ENCODE measurements at regions not wholly inside any gene's neighbourhood (a gene's known extent, or its start where the extent isn't known, plus 50 kb on each side); places are given as distances from the start of the nearest gene placed in this dataset.

DNA sequence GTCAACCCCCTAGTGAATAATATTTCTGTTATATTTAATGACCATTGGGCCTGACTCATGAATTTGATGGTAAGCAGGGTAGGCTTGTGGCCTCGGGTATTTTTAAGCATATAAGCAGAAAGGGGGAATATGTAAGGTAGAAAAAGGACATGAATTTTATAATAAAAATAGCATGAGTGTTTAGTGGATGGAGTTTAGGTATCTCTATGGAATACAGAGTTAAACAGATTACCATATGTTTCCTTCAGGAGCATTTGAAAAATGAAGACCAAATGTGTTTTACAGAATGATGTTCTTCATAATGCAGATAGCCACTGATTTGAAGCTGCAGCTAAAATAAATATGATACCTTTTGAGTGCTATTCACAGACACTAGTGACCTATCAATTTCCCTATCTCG is 191.7 kb upstream of the TSHZ2 start:
- no peak for DNase-seq (ENCODE audit: low read depth in 2 of 2)

DNA sequence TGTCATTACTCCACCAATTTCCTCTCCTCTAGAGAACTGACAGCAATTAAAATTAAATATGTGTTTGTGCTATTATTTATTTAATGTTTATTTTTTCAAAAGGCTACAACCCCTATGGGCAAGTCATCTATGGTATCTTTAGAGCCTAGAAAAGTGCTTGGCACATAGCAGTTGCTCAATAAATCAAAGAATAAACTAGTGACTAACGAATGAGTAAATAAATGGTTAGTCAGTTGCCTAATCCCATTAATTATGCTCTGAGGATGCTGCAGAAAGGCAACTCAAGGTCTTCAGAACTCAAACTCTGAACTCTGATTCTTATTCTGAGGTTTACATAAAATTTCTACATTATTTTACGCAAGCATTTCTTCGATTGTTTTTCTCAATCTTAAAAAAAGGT is 193.0 kb upstream of the TSHZ2 start:
- TF ChIP-seq, protein P1, sequence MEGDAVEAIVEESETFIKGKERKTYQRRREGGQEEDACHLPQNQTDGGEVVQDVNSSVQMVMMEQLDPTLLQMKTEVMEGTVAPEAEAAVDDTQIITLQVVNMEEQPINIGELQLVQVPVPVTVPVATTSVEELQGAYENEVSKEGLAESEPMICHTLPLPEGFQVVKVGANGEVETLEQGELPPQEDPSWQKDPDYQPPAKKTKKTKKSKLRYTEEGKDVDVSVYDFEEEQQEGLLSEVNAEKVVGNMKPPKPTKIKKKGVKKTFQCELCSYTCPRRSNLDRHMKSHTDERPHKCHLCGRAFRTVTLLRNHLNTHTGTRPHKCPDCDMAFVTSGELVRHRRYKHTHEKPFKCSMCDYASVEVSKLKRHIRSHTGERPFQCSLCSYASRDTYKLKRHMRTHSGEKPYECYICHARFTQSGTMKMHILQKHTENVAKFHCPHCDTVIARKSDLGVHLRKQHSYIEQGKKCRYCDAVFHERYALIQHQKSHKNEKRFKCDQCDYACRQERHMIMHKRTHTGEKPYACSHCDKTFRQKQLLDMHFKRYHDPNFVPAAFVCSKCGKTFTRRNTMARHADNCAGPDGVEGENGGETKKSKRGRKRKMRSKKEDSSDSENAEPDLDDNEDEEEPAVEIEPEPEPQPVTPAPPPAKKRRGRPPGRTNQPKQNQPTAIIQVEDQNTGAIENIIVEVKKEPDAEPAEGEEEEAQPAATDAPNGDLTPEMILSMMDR (IDR thresholded peaks at IDR 0.05; ENCODE audit: low read depth, low read length) = no peak
- DNase-seq (ENCODE audit: low read depth in 2 of 2) = no peak
- H3K4me3 ChIP-seq (replicated peaks in 1 of 2; ENCODE audit: low read depth in 2 of 2, low read length in 2 of 2) = no peak overlapping the region

More for the DNA sequence above, 191.7 kb upstream of the TSHZ2 start:
- no peak overlapping the region for H3K4me3 ChIP-seq (replicated peaks in 1 of 2; ENCODE audit: low read depth in 2 of 2, low read length in 2 of 2)
- TF ChIP-seq, protein P1 (IDR thresholded peaks at IDR 0.05; ENCODE audit: low read depth, low read length) = no peak

DNA sequence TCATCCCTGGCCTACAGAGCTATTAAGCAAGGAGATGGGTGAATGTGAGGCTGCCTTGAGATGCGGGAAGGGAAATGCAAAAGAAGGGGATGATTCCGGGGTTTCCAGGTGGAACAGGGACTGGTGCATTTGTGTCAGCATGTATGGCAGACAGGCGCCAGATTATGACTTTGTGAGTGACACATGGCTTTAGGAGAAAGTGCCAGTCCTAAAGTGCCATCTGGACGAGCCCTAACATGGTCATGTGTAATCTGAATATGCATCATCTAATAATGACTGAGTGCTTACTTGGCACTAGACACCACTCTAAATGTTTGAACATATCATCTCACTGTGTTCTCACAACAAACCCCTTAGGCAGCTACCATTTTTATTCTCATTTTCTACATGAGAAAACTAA is 195.0 kb upstream of the TSHZ2 start:
- TF ChIP-seq, protein P1 (IDR thresholded peaks at IDR 0.05; ENCODE audit: low read depth, low read length) = no peak
- no peak overlapping the region for H3K4me3 ChIP-seq (replicated peaks in 1 of 2; ENCODE audit: low read depth in 2 of 2, low read length in 2 of 2)
- no peak for DNase-seq (ENCODE audit: low read depth in 2 of 2)

DNA sequence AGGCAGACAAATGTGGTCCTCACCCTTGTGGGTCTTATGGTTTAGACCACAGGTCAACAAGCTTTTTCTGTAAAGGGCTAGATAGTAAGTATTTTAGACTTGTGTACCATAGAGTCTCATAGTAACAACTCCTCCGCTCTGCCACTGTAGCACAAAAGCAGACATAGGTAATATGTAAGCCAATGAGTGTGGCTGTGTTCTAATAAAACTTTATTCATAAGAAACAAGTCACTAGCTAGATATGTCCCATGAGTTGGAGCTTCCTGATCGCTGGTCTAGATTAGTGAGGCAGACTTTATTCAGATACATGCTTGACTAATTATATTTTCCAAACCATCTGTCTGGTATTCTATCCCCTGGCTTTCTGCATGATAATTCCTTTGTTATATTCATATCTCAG is 196.4 kb upstream of the TSHZ2 start:
- no peak overlapping the region for H3K4me3 ChIP-seq (replicated peaks in 1 of 2; ENCODE audit: low read depth in 2 of 2, low read length in 2 of 2)
- DNase-seq (ENCODE audit: low read depth in 2 of 2) = no peak
- TF ChIP-seq, protein P1 (IDR thresholded peaks at IDR 0.05; ENCODE audit: low read depth, low read length) = no peak

DNA sequence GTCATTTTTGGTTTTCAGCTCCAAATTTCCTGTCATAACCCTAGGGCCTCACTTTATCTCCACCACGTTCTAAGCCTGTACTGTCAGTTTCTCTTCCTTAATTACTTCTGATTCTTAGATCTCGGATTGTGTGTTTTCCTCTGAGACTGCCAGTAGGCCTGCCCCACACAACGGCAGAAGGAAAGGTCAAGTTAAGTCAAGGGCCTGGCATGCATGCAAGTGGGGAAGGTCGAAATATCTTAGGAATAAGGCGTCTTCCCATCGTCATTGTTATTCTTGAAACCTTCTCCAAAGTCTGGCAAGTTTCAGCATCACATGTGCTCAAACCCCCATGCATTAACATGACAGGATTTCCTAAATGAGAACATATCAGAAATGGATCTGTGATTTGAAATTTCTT is 203.5 kb upstream of the TSHZ2 start:
- TF ChIP-seq, protein P1 (IDR thresholded peaks at IDR 0.05; ENCODE audit: low read depth, low read length) = no peak
- H3K4me3 ChIP-seq (replicated peaks in 1 of 2; ENCODE audit: low read depth in 2 of 2, low read length in 2 of 2) = no peak overlapping the region
- no peak for DNase-seq (ENCODE audit: low read depth in 2 of 2)

DNA sequence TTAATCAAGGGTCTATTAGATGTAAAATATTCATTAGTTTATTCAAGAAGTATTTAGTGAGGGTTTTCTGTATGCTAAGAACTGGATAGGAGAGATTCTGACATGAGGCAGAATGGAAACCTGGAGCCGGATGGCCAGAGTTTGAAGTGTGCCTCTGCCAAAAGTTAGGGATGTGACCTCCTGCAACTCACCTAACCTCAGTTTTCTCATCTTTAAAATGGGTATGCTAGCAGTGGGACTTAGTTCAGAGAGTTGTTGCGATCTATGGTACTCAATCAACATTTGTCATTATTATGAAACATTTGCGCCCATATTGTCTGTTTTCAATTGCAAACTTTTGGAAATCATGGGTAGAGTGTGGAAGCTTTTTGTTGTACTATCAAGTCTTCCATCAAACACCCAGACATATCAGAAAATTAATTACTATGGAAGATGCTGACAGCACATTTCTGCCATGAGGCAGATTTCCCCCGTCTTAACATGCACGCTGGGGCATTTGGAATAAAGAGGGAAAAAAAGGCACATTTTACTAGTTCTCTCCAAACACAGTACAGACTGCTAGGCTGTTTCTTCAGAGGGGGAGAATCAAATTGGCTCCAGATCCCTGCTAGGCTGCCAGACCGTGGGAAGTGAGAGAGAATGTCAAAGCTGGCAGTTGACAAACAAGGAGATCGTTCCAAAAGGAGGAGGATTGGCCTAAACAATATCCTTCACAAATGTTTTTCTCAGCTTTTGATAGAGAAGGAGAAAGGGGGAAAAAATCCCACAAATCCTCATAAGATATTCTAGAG is 205.3 kb upstream of the TSHZ2 start:
- H3K4me3 ChIP-seq (replicated peaks in 1 of 2; ENCODE audit: low read depth in 2 of 2, low read length in 2 of 2) = no peak overlapping the region
- no peak for DNase-seq (ENCODE audit: low read depth in 2 of 2)
- TF ChIP-seq, protein P1 (IDR thresholded peaks at IDR 0.05; ENCODE audit: low read depth, low read length) = no peak
